K562 (cell line): ENCODE measurements at regions not wholly inside any gene's neighbourhood (a gene's known extent, or its start where the extent isn't known, plus 50 kb on each side); places are given as distances from the start of the nearest gene placed in this dataset.

Experiments
- ATAC-seq: fragments of 200-7000 bp; cut with Tn5 transposase; 3 replicates; pipeline ENCODE4 v1.9.1; 2020; ENCODE audit warnings: moderate library complexity
- BruUV-seq: library from RNA; stranded (reverse); fragments of 400-500 nt; replicated peaks from 2 replicates; lab custom pipeline; 2021; lab: Mats Ljungman, UMichigan
- CTCF ChIA-PET: fragments of 300-600 bp; formaldehyde crosslinking; extraction: SDS; loops from one replicate; lab custom pipeline; 2021; ENCODE audit warnings: low intra/inter-chr PET ratio; lab: Yijun Ruan, JAX
- POLR2A ChIA-PET: fragments of 300-600, 350-650 bp; sonication (Branson Sonifier 250); formaldehyde crosslinking; extraction: SDS; loops from one replicate; lab custom pipeline; 2021; ENCODE audit warnings: antibody characterized with exemption, inconsistent platforms; lab: Yijun Ruan, JAX
- DNase-seq, 4 experiments: peaks; one replicate each; pipeline versions ENCODE4 v3.0.0 to v3.0.0-alpha.2; 2011 to 2018; ENCODE audit warnings: low spot score in 3 of 4, mixed read lengths in 3 of 4; ENCODE audit errors: extremely low read depth in 1 of 4
- FAIRE-seq: peaks from 2 replicates; lab custom pipeline; 2011; peaks lifted over from hg19 to GRCh38; lab: Jason Lieb, UNC
- H2AFZ ChIP-seq: 2 replicates; pipeline ENCODE4 v1.6.0; 2011; ENCODE audit warnings: low read depth, low read length, control low read depth, inconsistent platforms
- H3K27ac ChIP-seq: fragments of 200-600 bp; 3 replicates; pipeline ENCODE4 v1.8.0; 2011; ENCODE audit warnings: low read depth, mild to moderate bottlenecking, control low read depth, inconsistent platforms, low read length, moderate library complexity, mixed read lengths; ENCODE audit errors: extremely low read depth
- H3K27me3 ChIP-seq, 2 experiments: fragments of 300-600 bp in 1 of 2; 2 replicates in 1 of 2; 3 replicates in 1 of 2; pipeline versions ENCODE4 v1.6.0 to v1.8.0; 2011; ENCODE audit warnings: inconsistent platforms in 2 of 2, low read length in 2 of 2, mild to moderate bottlenecking in 1 of 2, mixed read lengths in 1 of 2, moderate library complexity in 1 of 2; ENCODE audit not compliant: control insufficient read depth in 2 of 2, insufficient read depth in 2 of 2
- H3K36me3 ChIP-seq: fragments of 300-600 bp; 3 replicates; pipeline ENCODE4 v1.8.0; 2011; ENCODE audit warnings: mild to moderate bottlenecking, low read length, inconsistent platforms; ENCODE audit not compliant: control insufficient read depth, insufficient read depth
- H3K4me1 ChIP-seq, 2 experiments: fragments of 200-600 bp in 1 of 2; replicated peaks in 1 of 2; 2 replicates in 1 of 2; 3 replicates in 1 of 2; pipeline versions ENCODE4 v1.5.1 to v1.8.0; 2011; ENCODE audit warnings: inconsistent platforms in 2 of 2, low read length in 2 of 2, mild to moderate bottlenecking in 1 of 2, mixed read lengths in 1 of 2, moderate library complexity in 1 of 2; ENCODE audit not compliant: control insufficient read depth in 2 of 2, insufficient read depth in 2 of 2
- H3K4me2 ChIP-seq: 2 replicates; pipeline ENCODE4 v1.6.1; 2011; ENCODE audit warnings: low read length, control low read depth, inconsistent platforms, mixed read lengths; ENCODE audit not compliant: insufficient read depth
- H3K4me3 ChIP-seq: fragments of 200-600 bp; sonication (generic), shearing (Covaris generic); 2 replicates; pipeline ENCODE4 v1.5.1; 2016; ENCODE audit warnings: control low read depth, inconsistent platforms
- H3K79me2 ChIP-seq: fragments of 200-600 bp; 3 replicates; pipeline ENCODE4 v1.8.0; 2011; ENCODE audit warnings: low read length, inconsistent platforms; ENCODE audit not compliant: control insufficient read depth, insufficient read depth
- H3K9ac ChIP-seq, 2 experiments: 2 replicates each; pipeline versions ENCODE4 v1.6.0 to v1.6.1; 2011; ENCODE audit warnings: low read depth in 2 of 2, low read length in 2 of 2, control low read depth in 1 of 2, inconsistent platforms in 1 of 2, mild to moderate bottlenecking in 1 of 2, mixed read lengths in 1 of 2; ENCODE audit not compliant: insufficient read depth in 1 of 2
- H3K9me1 ChIP-seq: one replicate; pipeline ENCODE4 v1.6.0; 2011; ENCODE audit warnings: inconsistent platforms, mild to moderate bottlenecking, low read length, moderate library complexity; ENCODE audit not compliant: control insufficient read depth, insufficient read depth
- H3K9me3 ChIP-seq: replicated peaks from 2 replicates; pipeline ENCODE4 v1.5.1; 2011; ENCODE audit warnings: low read depth, low read length, inconsistent platforms; ENCODE audit not compliant: control insufficient read depth, insufficient read depth
- H4K20me1 ChIP-seq: replicated peaks from 2 replicates; pipeline ENCODE4 v1.6.1; 2011; ENCODE audit warnings: low read length, inconsistent platforms, mixed read lengths; ENCODE audit not compliant: control insufficient read depth, insufficient read depth
- DIDO1 ChIP-seq: fragments of 450-650 bp; IDR thresholded peaks from 2 replicates; pipeline ENCODE4 v1.6.1; 2016; ENCODE audit warnings: low read depth, missing biosample characterization, missing genetic modification characterization
- HDGF ChIP-seq: fragments of 450-650 bp; IDR thresholded peaks from 2 replicates; pipeline ENCODE4 v1.6.1; 2016
- ILK ChIP-seq: fragments of 450-650 bp; IDR thresholded peaks from 2 replicates; pipeline ENCODE4 v1.6.1; 2016; ENCODE audit warnings: missing genetic modification characterization, low read depth, mild to moderate bottlenecking, missing compliant biosample characterization, moderate library complexity, borderline replicate concordance
- KDM4B ChIP-seq, 2 experiments: fragments of 450-650 bp in 1 of 2; sonication (generic) in 1 of 2; IDR thresholded peaks; 2 replicates each; pipeline ENCODE4 v1.6.1; 2016 to 2017; ENCODE audit warnings: borderline replicate concordance in 2 of 2, antibody characterized with exemption in 1 of 2, low read depth in 1 of 2, mild to moderate bottlenecking in 1 of 2
- KHSRP ChIP-seq: fragments of 450-650 bp; IDR thresholded peaks from 2 replicates; pipeline ENCODE4 v1.6.1; 2017
- OTX1 ChIP-seq: fragments of 450-650 bp; formaldehyde crosslinking; IDR thresholded peaks from 2 replicates; pipeline ENCODE4 v1.4.0; 2022; ENCODE audit warnings: mild to moderate bottlenecking
- RFX5 ChIP-seq: IDR thresholded peaks from 2 replicates; pipeline ENCODE4 v1.6.1; 2011; ENCODE audit warnings: low read depth, mild to moderate bottlenecking, improper control_type of control experiment, low read length
- ZNF197 ChIP-seq: fragments of 200-800 bp; sonication (Bioruptor generic); IDR thresholded peaks from 2 replicates; pipeline ENCODE4 v1.6.1; 2016; ENCODE audit warnings: low read depth, missing genetic modification characterization, missing compliant biosample characterization
- ZNF23 ChIP-seq: fragments of 250-450 bp; sonication (Bioruptor Pico); IDR thresholded peaks from 2 replicates; pipeline ENCODE4 v1.4.0; 2020; ENCODE audit warnings: mild to moderate bottlenecking
- ZNF316 ChIP-seq: fragments of 450-650 bp; IDR thresholded peaks from 2 replicates; pipeline ENCODE4 v1.6.1; 2016
- ZNF77 ChIP-seq: fragments of 250-450 bp; sonication (Bioruptor Pico); IDR thresholded peaks from 2 replicates; pipeline ENCODE4 v1.5.0; 2020
- WGBS: fragments of 100-300 bp; shearing (Covaris generic); methylation state at CpG from one replicate; pipeline ENCODE4 v1.1.6; 2016; ENCODE audit warnings: low coverage, mixed read lengths; ENCODE audit not compliant: insufficient coverage; ENCODE audit errors: missing lambda C conversion rate; 5-methylcytosine and 5-hydroxymethylcytosine counted together
- in situ Hi-C: fragments of 300-500 bp; cut with MboI; formaldehyde crosslinking; loops from 4 replicates; pipeline ENCODE4 v1.15.0; 2018; ENCODE audit warnings: inconsistent platforms, mixed read lengths
- intact Hi-C: fragments of 100-400 bp; cut with micrococcal nuclease; formaldehyde crosslinking; loops from 2 replicates; pipeline ENCODE4 v1.14.2; 2022
- TF ChIP-seq, protein P1 (sequence below): fragments of 450-650 bp; IDR thresholded peaks from 2 replicates; pipeline ENCODE4 v1.6.1; 2016; ENCODE audit warnings: low read depth, mild to moderate bottlenecking, moderate library complexity
- TF ChIP-seq, protein P2 (sequence below): fragments of 450-650 bp; formaldehyde crosslinking; IDR thresholded peaks from 2 replicates; pipeline ENCODE4 v1.4.0; 2020; ENCODE audit warnings: mild to moderate bottlenecking, moderate library complexity
- TF ChIP-seq, protein P3 (sequence below): fragments of 450-650 bp; IDR thresholded peaks from 2 replicates; pipeline ENCODE4 v1.6.1; 2018; ENCODE audit warnings: mild to moderate bottlenecking, low read depth; ENCODE audit not compliant: partially characterized antibody
- TF ChIP-seq, protein P4 (sequence below): fragments of 250-450 bp; sonication (Bioruptor Pico); IDR thresholded peaks from 2 replicates; pipeline ENCODE4 v1.8.0; 2022; ENCODE audit warnings: moderate library complexity, mild to moderate bottlenecking, inconsistent platforms

DNA sequence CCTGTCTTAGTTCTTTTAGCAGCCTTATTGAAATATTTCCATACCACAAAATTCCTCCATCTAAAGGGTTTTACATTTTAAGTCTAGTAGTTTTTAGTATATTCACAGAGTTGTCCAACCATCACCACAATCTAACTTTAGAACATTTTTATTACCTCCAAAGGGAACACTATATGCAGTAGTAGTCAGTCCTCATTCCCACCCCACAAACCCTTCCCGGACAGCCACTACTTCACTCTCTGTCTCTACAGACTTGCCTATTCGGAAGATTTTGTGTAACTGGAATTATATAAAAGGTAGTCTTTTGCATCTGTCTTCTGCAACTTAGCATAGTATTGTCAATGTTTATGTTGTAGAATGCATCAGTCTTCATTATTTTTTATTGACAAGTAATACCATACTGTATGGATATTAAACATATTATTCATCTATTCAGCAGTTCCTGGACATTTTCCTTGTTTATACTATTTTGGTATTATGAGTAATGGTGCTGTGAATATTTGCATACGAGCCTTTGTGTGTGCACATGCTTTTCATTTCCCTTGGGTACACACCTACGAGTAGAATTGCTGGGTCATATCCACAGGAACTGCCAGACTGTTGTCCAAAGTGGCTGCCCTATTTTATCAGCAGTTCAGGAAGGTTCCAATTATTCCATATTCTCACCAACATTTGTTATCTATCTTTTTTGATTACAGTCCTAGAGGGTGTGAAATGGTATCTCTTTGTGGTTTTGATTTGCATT, 60.9 kb upstream of the LANCL2 start:
- Histone ChIP-seq H3K9me1 (no peaks in the 10 kb centered on the region), H3K27ac (no peak overlapping the region), H2AFZ (no peak overlapping the region), H3K9me3 (no peaks in the 10 kb centered on the region), H3K36me3 (no peaks in the 10 kb centered on the region), H3K4me2 (no peak overlapping the region), H3K4me3 (no peak overlapping the region), H3K4me1 (no peaks in the 10 kb centered on the region), H3K79me2 (no peaks in the 10 kb centered on the region), H3K27me3 (peaks cover 3 to 4% of the 10 kb centered on the region in 2 experiments; a peak in 4 of 5 replicates), H4K20me1 (no peaks in the 10 kb centered on the region), H3K9ac (no peak overlapping the region)
- ATAC-seq: no peak
- no peak for TF ChIP-seq KHSRP
- no peak for TF ChIP-seq DIDO1
- TF ChIP-seq ZNF197 (CRISPR knock-in tag): no peak
- no peak for TF ChIP-seq OTX1 (CRISPR knock-in tag)
- TF ChIP-seq RFX5: no peak
- no peak for TF ChIP-seq KDM4B (IDR thresholded peaks at IDR 0.05; ENCODE audit: borderline replicate concordance in 2 of 2, low read depth in 1 of 2)
- no peak for TF ChIP-seq ZNF77
- TF ChIP-seq, protein P1, sequence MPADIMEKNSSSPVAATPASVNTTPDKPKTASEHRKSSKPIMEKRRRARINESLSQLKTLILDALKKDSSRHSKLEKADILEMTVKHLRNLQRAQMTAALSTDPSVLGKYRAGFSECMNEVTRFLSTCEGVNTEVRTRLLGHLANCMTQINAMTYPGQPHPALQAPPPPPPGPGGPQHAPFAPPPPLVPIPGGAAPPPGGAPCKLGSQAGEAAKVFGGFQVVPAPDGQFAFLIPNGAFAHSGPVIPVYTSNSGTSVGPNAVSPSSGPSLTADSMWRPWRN: no peak
- TF ChIP-seq, protein P2, sequence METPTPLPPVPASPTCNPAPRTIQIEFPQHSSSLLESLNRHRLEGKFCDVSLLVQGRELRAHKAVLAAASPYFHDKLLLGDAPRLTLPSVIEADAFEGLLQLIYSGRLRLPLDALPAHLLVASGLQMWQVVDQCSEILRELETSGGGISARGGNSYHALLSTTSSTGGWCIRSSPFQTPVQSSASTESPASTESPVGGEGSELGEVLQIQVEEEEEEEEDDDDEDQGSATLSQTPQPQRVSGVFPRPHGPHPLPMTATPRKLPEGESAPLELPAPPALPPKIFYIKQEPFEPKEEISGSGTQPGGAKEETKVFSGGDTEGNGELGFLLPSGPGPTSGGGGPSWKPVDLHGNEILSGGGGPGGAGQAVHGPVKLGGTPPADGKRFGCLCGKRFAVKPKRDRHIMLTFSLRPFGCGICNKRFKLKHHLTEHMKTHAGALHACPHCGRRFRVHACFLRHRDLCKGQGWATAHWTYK (CRISPR knock-in tag): no peak
- TF ChIP-seq, protein P3, sequence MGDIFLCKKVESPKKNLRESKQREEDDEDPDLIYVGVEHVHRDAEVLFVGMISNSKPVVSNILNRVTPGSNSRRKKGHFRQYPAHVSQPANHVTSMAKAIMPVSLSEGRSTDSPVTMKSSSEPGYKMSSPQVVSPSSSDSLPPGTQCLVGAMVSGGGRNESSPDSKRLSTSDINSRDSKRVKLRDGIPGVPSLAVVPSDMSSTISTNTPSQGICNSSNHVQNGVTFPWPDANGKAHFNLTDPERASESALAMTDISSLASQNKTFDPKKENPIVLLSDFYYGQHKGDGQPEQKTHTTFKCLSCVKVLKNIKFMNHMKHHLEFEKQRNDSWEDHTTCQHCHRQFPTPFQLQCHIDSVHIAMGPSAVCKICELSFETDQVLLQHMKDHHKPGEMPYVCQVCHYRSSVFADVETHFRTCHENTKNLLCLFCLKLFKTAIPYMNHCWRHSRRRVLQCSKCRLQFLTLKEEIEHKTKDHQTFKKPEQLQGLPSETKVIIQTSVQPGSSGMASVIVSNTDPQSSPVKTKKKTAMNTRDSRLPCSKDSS: no peak
- no peak for TF ChIP-seq HDGF
- no peak for TF ChIP-seq ZNF23 (CRISPR knock-in tag)
- no peak for TF ChIP-seq ILK (tag)
- no peak for TF ChIP-seq ZNF316
- TF ChIP-seq, protein P4, sequence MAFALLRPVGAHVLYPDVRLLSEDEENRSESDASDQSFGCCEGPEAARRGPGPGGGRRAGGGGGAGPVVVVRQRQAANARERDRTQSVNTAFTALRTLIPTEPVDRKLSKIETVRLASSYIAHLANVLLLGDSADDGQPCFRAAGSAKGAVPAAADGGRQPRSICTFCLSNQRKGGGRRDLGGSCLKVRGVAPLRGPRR: no peak
- WGBS: 0% methylated on average over 4 of the region's 4 CpGs
- FAIRE-seq: no peak
- CTCF ChIA-PET: no interaction called here
- POLR2A ChIA-PET: no interaction called here
- intact Hi-C loops (no loop called here), in situ Hi-C loops (no loop called here)
- DNase-seq: no peak
- no TSS peak for BruUV-seq
